GM23338 (cell line): ENCODE measurements at regions not wholly inside any gene's neighbourhood (a gene's known extent, or its start where the extent isn't known, plus 50 kb on each side); places are given as distances from the start of the nearest gene placed in this dataset.

Source experiments
- CREB1 ChIP-seq: fragments of 250-450 bp; sonication (Bioruptor Pico); IDR thresholded peaks from 2 replicates; pipeline ENCODE4 v1.5.0; 2020; ENCODE audit warnings: low read depth, mild to moderate bottlenecking, moderate library complexity
- EZH2 ChIP-seq: fragments of 200-600 bp; sonication (generic); IDR thresholded peaks from one replicate; pipeline ENCODE4 v1.8.0; 2017; ENCODE audit warnings: antibody characterized with exemption, mild to moderate bottlenecking, low read depth; ENCODE audit not compliant: unreplicated experiment
- EZH2phosphoT487 ChIP-seq: fragments of 200-600 bp; sonication (generic); IDR thresholded peaks from one replicate; pipeline ENCODE4 v1.8.1; 2018; ENCODE audit warnings: antibody characterized with exemption; ENCODE audit not compliant: unreplicated experiment
- JUNB ChIP-seq: IDR thresholded peaks from one replicate; pipeline ENCODE4 v1.6.1; 2016; ENCODE audit warnings: antibody characterized with exemption; ENCODE audit not compliant: unreplicated experiment
- STAT1 ChIP-seq: IDR thresholded peaks from one replicate; pipeline ENCODE4 v1.6.1; 2016; ENCODE audit warnings: antibody characterized with exemption; ENCODE audit not compliant: unreplicated experiment
- TF ChIP-seq, protein P1 (sequence below), 2 experiments: fragments of 200-600 bp in 1 of 2; sonication (generic) in 1 of 2; conservative IDR thresholded peaks; 2 replicates each; pipeline versions ENCODE4 v1.5.1 to v1.6.1; 2016 to 2017; ENCODE audit warnings: antibody characterized with exemption in 2 of 2, low read depth in 2 of 2, mild to moderate bottlenecking in 2 of 2, moderate library complexity in 1 of 2
- TF ChIP-seq, protein P2 (sequence below): IDR thresholded peaks from one replicate; pipeline ENCODE4 v1.6.1; 2018; ENCODE audit warnings: antibody characterized with exemption; ENCODE audit not compliant: unreplicated experiment

DNA sequence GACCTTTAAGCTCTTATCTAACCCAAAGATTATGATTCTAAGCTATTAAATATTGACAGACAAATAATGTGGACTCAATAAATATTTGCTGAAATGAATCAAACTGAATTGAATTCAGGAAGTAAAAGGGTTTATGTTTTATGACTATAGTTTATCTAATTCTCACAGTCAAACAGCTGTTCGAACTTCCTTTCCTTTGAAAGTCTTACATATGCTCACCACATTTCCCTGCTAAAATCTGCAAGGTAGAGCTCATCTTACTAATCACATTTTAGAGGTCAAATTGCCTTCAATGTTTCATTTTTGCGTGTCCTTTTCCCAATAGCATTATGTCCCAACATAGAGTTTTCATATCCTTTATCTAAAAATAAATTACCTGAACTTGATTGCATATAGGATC is 154.9 kb upstream of the PPP1R3A start:
- TF ChIP-seq EZH2phosphoT487 (no peak), EZH2 (no peak), STAT1 (no peak), JUNB (no peak), CREB1 (CRISPR knock-in tag) (no peak)
- TF ChIP-seq, protein P1, sequence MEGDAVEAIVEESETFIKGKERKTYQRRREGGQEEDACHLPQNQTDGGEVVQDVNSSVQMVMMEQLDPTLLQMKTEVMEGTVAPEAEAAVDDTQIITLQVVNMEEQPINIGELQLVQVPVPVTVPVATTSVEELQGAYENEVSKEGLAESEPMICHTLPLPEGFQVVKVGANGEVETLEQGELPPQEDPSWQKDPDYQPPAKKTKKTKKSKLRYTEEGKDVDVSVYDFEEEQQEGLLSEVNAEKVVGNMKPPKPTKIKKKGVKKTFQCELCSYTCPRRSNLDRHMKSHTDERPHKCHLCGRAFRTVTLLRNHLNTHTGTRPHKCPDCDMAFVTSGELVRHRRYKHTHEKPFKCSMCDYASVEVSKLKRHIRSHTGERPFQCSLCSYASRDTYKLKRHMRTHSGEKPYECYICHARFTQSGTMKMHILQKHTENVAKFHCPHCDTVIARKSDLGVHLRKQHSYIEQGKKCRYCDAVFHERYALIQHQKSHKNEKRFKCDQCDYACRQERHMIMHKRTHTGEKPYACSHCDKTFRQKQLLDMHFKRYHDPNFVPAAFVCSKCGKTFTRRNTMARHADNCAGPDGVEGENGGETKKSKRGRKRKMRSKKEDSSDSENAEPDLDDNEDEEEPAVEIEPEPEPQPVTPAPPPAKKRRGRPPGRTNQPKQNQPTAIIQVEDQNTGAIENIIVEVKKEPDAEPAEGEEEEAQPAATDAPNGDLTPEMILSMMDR (conservative IDR thresholded peaks at IDR 0.05; ENCODE audit: low read depth in 2 of 2), result no peak
- TF ChIP-seq, protein P2, sequence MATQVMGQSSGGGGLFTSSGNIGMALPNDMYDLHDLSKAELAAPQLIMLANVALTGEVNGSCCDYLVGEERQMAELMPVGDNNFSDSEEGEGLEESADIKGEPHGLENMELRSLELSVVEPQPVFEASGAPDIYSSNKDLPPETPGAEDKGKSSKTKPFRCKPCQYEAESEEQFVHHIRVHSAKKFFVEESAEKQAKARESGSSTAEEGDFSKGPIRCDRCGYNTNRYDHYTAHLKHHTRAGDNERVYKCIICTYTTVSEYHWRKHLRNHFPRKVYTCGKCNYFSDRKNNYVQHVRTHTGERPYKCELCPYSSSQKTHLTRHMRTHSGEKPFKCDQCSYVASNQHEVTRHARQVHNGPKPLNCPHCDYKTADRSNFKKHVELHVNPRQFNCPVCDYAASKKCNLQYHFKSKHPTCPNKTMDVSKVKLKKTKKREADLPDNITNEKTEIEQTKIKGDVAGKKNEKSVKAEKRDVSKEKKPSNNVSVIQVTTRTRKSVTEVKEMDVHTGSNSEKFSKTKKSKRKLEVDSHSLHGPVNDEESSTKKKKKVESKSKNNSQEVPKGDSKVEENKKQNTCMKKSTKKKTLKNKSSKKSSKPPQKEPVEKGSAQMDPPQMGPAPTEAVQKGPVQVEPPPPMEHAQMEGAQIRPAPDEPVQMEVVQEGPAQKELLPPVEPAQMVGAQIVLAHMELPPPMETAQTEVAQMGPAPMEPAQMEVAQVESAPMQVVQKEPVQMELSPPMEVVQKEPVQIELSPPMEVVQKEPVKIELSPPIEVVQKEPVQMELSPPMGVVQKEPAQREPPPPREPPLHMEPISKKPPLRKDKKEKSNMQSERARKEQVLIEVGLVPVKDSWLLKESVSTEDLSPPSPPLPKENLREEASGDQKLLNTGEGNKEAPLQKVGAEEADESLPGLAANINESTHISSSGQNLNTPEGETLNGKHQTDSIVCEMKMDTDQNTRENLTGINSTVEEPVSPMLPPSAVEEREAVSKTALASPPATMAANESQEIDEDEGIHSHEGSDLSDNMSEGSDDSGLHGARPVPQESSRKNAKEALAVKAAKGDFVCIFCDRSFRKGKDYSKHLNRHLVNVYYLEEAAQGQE, result no peak
